Smooth muscle cell (in vitro differentiated cells): ENCODE measurements at regions not wholly inside any gene's neighbourhood (a gene's known extent, or its start where the extent isn't known, plus 50 kb on each side); places are given as distances from the start of the nearest gene placed in this dataset.

Experiments
- DNase-seq: peaks from one replicate; lab custom pipeline; 2025; ENCODE audit not compliant: unreplicated experiment; lab: John Stamatoyannopoulos, UW
- H2AFZ ChIP-seq: fragments of 200-600 bp; sonication (generic); 2 replicates; pipeline ENCODE4 v1.6.0; 2016; ENCODE audit warnings: antibody characterized with exemption, low read depth, mild to moderate bottlenecking
- H3F3A ChIP-seq: fragments of 200-600 bp; sonication (generic); 2 replicates; pipeline ENCODE4 v1.6.0; 2017; ENCODE audit warnings: antibody characterized with exemption, low read depth
- H3K27ac ChIP-seq: fragments of 200-600 bp; sonication (generic); 2 replicates; pipeline ENCODE4 v1.5.1; 2016; ENCODE audit warnings: low read depth, mild to moderate bottlenecking
- H3K27me3 ChIP-seq: fragments of 200-600 bp; sonication (generic); 2 replicates; pipeline ENCODE4 v1.6.1; 2016; ENCODE audit warnings: low read depth, mild to moderate bottlenecking
- H3K36me3 ChIP-seq: fragments of 200-600 bp; sonication (generic); 2 replicates; pipeline ENCODE4 v1.5.1; 2016; ENCODE audit warnings: low read depth
- H3K4me1 ChIP-seq: fragments of 200-600 bp; sonication (generic); 2 replicates; pipeline ENCODE4 v1.5.1; 2016; ENCODE audit warnings: low read depth
- H3K4me2 ChIP-seq: fragments of 200-600 bp; sonication (generic); 2 replicates; pipeline ENCODE4 v1.6.0; 2016; ENCODE audit warnings: mild to moderate bottlenecking
- H3K4me3 ChIP-seq: fragments of 200-600 bp; sonication (generic); 2 replicates; pipeline ENCODE4 v1.5.1; 2016; ENCODE audit warnings: mild to moderate bottlenecking
- H3K79me2 ChIP-seq: fragments of 200-600 bp; sonication (generic); 2 replicates; pipeline ENCODE4 v1.6.0; 2016; ENCODE audit warnings: low read depth, mild to moderate bottlenecking
- H3K9ac ChIP-seq: fragments of 200-600 bp; sonication (generic); 2 replicates; pipeline ENCODE4 v1.6.0; 2016; ENCODE audit warnings: low read depth
- H3K9me3 ChIP-seq: fragments of 200-600 bp; sonication (generic); replicated peaks from 2 replicates; pipeline ENCODE4 v1.5.1; 2016; ENCODE audit warnings: low read depth
- H4K20me1 ChIP-seq: fragments of 200-600 bp; sonication (generic); 2 replicates; pipeline ENCODE4 v1.6.0; 2016; ENCODE audit warnings: low read depth
- CTCF ChIP-seq: fragments of 200-600 bp; sonication (generic); IDR thresholded peaks from 2 replicates; pipeline ENCODE4 v1.5.1; 2017; ENCODE audit warnings: borderline replicate concordance, mild to moderate bottlenecking, antibody characterized with exemption; ENCODE audit not compliant: insufficient read depth, poor library complexity, severe bottlenecking
- WGBS: methylation state at CpG from one replicate; pipeline ENCODE4 v1.1.7; 2016; ENCODE audit warnings: low lambda C conversion rate; 5-methylcytosine and 5-hydroxymethylcytosine counted together

- H3K4me1 ChIP-seq: no peaks in the 10 kb centered on the region
- WGBS: 81% methylated on average over 1 of the region's 1 CpG
- H3K27me3 ChIP-seq: no peaks in the 10 kb centered on the region
- TF ChIP-seq CTCF: peak; percentile 53
- no peaks in the 10 kb centered on the region for H3F3A ChIP-seq
- no peaks in the 10 kb centered on the region for H3K36me3 ChIP-seq
- no peak overlapping the region for H3K9ac ChIP-seq
- no peak overlapping the region for H3K4me2 ChIP-seq
- H3K4me3 ChIP-seq: no peak overlapping the region
- no peak overlapping the region for H2AFZ ChIP-seq
- no peak for DNase-seq
- H4K20me1 ChIP-seq: no peaks in the 10 kb centered on the region
- H3K79me2 ChIP-seq: no peaks in the 10 kb centered on the region
- no peak overlapping the region for H3K27ac ChIP-seq
- no peaks in the 10 kb centered on the region for H3K9me3 ChIP-seq
Measured at GRCh38 chr2:116747103-116747502, 1067.4 kb upstream of the DDX18 start.

- no peak for TF ChIP-seq CTCF
- Histone ChIP-seq H3K36me3 (no peaks in the 10 kb centered on the region), H3K27ac (no peak overlapping the region), H3K27me3 (no peaks in the 10 kb centered on the region), H3F3A (no peaks in the 10 kb centered on the region), H3K9me3 (no peaks in the 10 kb centered on the region), H2AFZ (no peak overlapping the region), H4K20me1 (no peaks in the 10 kb centered on the region), H3K4me2 (no peak overlapping the region), H3K9ac (no peak overlapping the region), H3K4me1 (peaks cover 6% of the 10 kb centered on the region), H3K79me2 (no peaks in the 10 kb centered on the region), H3K4me3 (no peak overlapping the region)
- no peak for DNase-seq
Measured at GRCh38 chr2:116749994-116750393, 1064.5 kb upstream of the DDX18 start.

- TF ChIP-seq CTCF: no peak
- Histone ChIP-seq H3K4me2 (peak overlapping the region; percentile 52), H2AFZ (peak overlapping the region; percentile 65), H3K4me1 (peaks cover 11% of the 10 kb centered on the region), H3F3A (no peaks in the 10 kb centered on the region), H3K9me3 (no peaks in the 10 kb centered on the region), H3K4me3 (no peak overlapping the region), H3K27me3 (no peaks in the 10 kb centered on the region), H3K27ac (no peak overlapping the region), H3K79me2 (no peaks in the 10 kb centered on the region), H3K9ac (no peak overlapping the region), H4K20me1 (no peaks in the 10 kb centered on the region), H3K36me3 (no peaks in the 10 kb centered on the region)
- WGBS: 29% methylated on average over 13 of the region's 13 CpGs
- no peak for DNase-seq
Measured at GRCh38 chr2:116754381-116755101, 1060.0 kb upstream of the DDX18 start.

- no peaks in the 10 kb centered on the region for H3K27me3 ChIP-seq
- H3K4me2 ChIP-seq: no peak overlapping the region
- no peak overlapping the region for H2AFZ ChIP-seq
- no peak overlapping the region for H3K4me3 ChIP-seq
- H3K9me3 ChIP-seq: no peaks in the 10 kb centered on the region
- no peaks in the 10 kb centered on the region for H3K79me2 ChIP-seq
- no peak overlapping the region for H3K9ac ChIP-seq
- H3F3A ChIP-seq: no peaks in the 10 kb centered on the region
- DNase-seq: no peak
- no peak for TF ChIP-seq CTCF
- H3K36me3 ChIP-seq: no peaks in the 10 kb centered on the region
- no peaks in the 10 kb centered on the region for H4K20me1 ChIP-seq
- no peaks in the 10 kb centered on the region for H3K4me1 ChIP-seq
- H3K27ac ChIP-seq: no peak overlapping the region
- 68% methylated on average over 1 of the region's 1 CpG for WGBS
Measured at GRCh38 chr2:116761864-116762263, 1052.6 kb upstream of the DDX18 start.
